Nephron (organoid): ENCODE measurements at regions not wholly inside any gene's neighbourhood (a gene's known extent, or its start where the extent isn't known, plus 50 kb on each side); places are given as distances from the start of the nearest gene placed in this dataset.

ENCODE experiments used
- H3K27ac Mint-ChIP-seq, 3 experiments: 2 replicates each; pipeline ENCODE4 v1.8.0; 2020; ENCODE audit warnings: mixed read lengths in 3 of 3, mild to moderate bottlenecking in 2 of 3, moderate library complexity in 1 of 3
- H3K27me3 Mint-ChIP-seq: 2 replicates; pipeline ENCODE4 v1.8.0; 2021; ENCODE audit warnings: low read depth, mild to moderate bottlenecking, moderate library complexity, mixed read lengths
- H3K36me3 Mint-ChIP-seq: 2 replicates; pipeline ENCODE4 v1.8.0; 2020; ENCODE audit warnings: low read depth, mixed read lengths
- H3K4me1 Mint-ChIP-seq: 2 replicates; pipeline ENCODE4 v1.8.0; 2020; ENCODE audit warnings: mixed read lengths
- H3K4me3 Mint-ChIP-seq, 3 experiments: 2 replicates each; pipeline ENCODE4 v1.8.0; 2020; ENCODE audit warnings: mild to moderate bottlenecking in 3 of 3, mixed read lengths in 3 of 3, moderate library complexity in 2 of 3
- H3K9me3 Mint-ChIP-seq: 2 replicates; pipeline ENCODE4 v1.8.0; 2020; ENCODE audit warnings: mixed read lengths
- CTCF ChIP-seq, 3 experiments: fragments of 200-600 bp; sonication (generic); IDR thresholded peaks; one replicate each; pipeline ENCODE4 v1.5.0; 2021; ENCODE audit warnings: antibody characterized with exemption in 3 of 3; ENCODE audit not compliant: unreplicated experiment in 3 of 3

DNA sequence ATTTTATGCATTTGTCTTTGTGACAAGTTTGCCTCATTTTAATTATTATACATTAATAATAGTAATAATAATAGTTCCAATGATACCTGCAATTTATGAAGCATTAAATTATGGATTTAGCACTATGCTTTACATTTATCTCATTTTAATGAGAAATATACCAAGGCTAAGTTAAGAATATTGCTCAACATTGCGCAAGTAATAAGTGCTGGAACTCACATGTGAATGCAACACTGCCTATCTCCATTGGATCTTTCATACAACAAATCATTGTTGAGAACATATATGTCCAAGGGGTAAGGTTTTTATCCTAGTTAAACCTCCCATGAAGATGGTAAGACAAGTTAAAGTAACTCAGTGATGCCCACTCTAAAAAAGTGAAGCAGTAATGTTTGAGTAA is 703.7 kb upstream of the SOX9 start:
- Mint-ChIP-seq H3K36me3 (no peaks in the 10 kb centered on the region), H3K27me3 (peaks cover 6% of the 10 kb centered on the region), H3K27ac (no peak overlapping the region), H3K4me3 (no peak overlapping the region), H3K9me3 (peaks cover 3% of the 10 kb centered on the region), H3K4me1 (no peaks in the 10 kb centered on the region)
- TF ChIP-seq CTCF (IDR thresholded peaks at IDR 0.05; ENCODE audit: unreplicated experiment in 3 of 3): no peak

GRCh38 chr17:71422968-71423367 is 697.9 kb upstream of the SOX9 start:
- TF ChIP-seq CTCF (IDR thresholded peaks at IDR 0.05; ENCODE audit: unreplicated experiment in 3 of 3): no peak
- Mint-ChIP-seq H3K27me3 (no peaks in the 10 kb centered on the region), H3K36me3 (peaks cover 3% of the 10 kb centered on the region), H3K9me3 (peaks cover 11% of the 10 kb centered on the region), H3K27ac (no peak overlapping the region), H3K4me3 (no peak overlapping the region), H3K4me1 (no peaks in the 10 kb centered on the region)

- H3K9me3 Mint-ChIP-seq: peaks cover 16% of the 10 kb centered on the region
- peaks cover 3% of the 10 kb centered on the region for H3K36me3 Mint-ChIP-seq
- H3K27ac Mint-ChIP-seq: no peak overlapping the region
- H3K4me3 Mint-ChIP-seq: no peak overlapping the region
- no peak for TF ChIP-seq CTCF (IDR thresholded peaks at IDR 0.05; ENCODE audit: unreplicated experiment in 3 of 3)
- H3K27me3 Mint-ChIP-seq: no peaks in the 10 kb centered on the region
- no peaks in the 10 kb centered on the region for H3K4me1 Mint-ChIP-seq
Observed at GRCh38 chr17:71423871-71424546, 696.8 kb upstream of the SOX9 start.

GRCh38 chr17:71427801-71428200 is 693.0 kb upstream of the SOX9 start:
- H3K36me3 Mint-ChIP-seq: peaks cover 3% of the 10 kb centered on the region
- H3K4me1 Mint-ChIP-seq: no peaks in the 10 kb centered on the region
- H3K9me3 Mint-ChIP-seq: peaks cover 14% of the 10 kb centered on the region
- TF ChIP-seq CTCF (IDR thresholded peaks at IDR 0.05; ENCODE audit: unreplicated experiment in 3 of 3): no peak
- H3K4me3 Mint-ChIP-seq: no peak overlapping the region
- H3K27ac Mint-ChIP-seq: no peak overlapping the region
- no peaks in the 10 kb centered on the region for H3K27me3 Mint-ChIP-seq

- Mint-ChIP-seq H3K27ac (no peak overlapping the region), H3K4me3 (no peak overlapping the region), H3K27me3 (no peaks in the 10 kb centered on the region), H3K4me1 (no peaks in the 10 kb centered on the region), H3K9me3 (peaks cover 9% of the 10 kb centered on the region), H3K36me3 (no peaks in the 10 kb centered on the region)
- TF ChIP-seq CTCF (IDR thresholded peaks at IDR 0.05; ENCODE audit: unreplicated experiment in 3 of 3): no peak
Observed at GRCh38 chr17:71428897-71429296, 691.9 kb upstream of the SOX9 start.

DNA sequence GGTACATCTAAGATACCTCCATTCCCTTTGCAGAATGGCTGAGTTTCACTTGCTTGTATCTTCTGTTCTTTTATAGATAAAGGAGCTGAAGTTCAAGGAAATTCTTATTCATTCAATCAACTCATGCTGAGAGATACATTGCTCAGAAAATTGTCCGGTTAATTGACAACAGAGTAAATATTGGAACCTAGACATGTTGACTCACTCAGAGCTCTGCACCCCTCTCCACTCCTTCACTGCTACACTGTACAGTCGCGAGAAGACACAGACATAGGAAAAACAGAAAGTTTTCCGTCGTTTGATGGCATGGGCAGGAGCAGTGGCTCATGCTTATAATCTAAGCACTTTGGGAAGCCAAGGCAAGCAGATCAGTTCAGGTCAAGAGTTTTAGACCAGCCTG is 690.5 kb upstream of the SOX9 start:
- Mint-ChIP-seq H3K4me1 (no peaks in the 10 kb centered on the region), H3K27me3 (no peaks in the 10 kb centered on the region), H3K27ac (no peak overlapping the region), H3K4me3 (no peak overlapping the region), H3K9me3 (peaks cover 9% of the 10 kb centered on the region), H3K36me3 (no peaks in the 10 kb centered on the region)
- TF ChIP-seq CTCF (IDR thresholded peaks at IDR 0.05; ENCODE audit: unreplicated experiment in 3 of 3): no peak
